H1 (cell line): ENCODE measurements at regions not wholly inside any gene's neighbourhood (a gene's known extent, or its start where the extent isn't known, plus 50 kb on each side); places are given as distances from the start of the nearest gene placed in this dataset.

Experiments
- CTCF ChIA-PET: fragments of 300-600 bp; sonication (Branson Sonifier 250); formaldehyde crosslinking; loops from one replicate; lab custom pipeline; 2021; ENCODE audit not compliant: partially characterized antibody; lab: Charles Lee
- POLR2A ChIA-PET: fragments of 300-600 bp; sonication (Branson Sonifier 250); formaldehyde crosslinking; loops from one replicate; lab custom pipeline; 2021; ENCODE audit warnings: inconsistent platforms; ENCODE audit not compliant: partially characterized antibody; lab: Charles Lee
- DNase-seq, 2 experiments: peaks; one replicate each; pipeline versions ENCODE4 v3.0.0 to v3.0.0-alpha.2; 2010 to 2022; ENCODE audit warnings: low spot score in 2 of 2, low read depth in 1 of 2, mixed read lengths in 1 of 2
- FAIRE-seq: peaks from 2 replicates; lab custom pipeline; 2011; peaks lifted over from hg19 to GRCh38; lab: Jason Lieb, UNC
- H2AFZ ChIP-seq: 2 replicates; pipeline ENCODE4 v1.8.1; 2012; ENCODE audit warnings: low read length, inconsistent platforms
- H2AK5ac ChIP-seq: 2 replicates; pipeline ENCODE4 v1.6.1; 2013; ENCODE audit warnings: low read depth, low read length
- H2BK120ac ChIP-seq: replicated peaks from 2 replicates; pipeline ENCODE3; 2013; ENCODE audit warnings: low read depth, low read length, inconsistent platforms
- H2BK12ac ChIP-seq: 2 replicates; pipeline ENCODE4 v1.6.1; 2013; ENCODE audit warnings: low read depth, low read length
- H2BK15ac ChIP-seq: 2 replicates; pipeline ENCODE4 v1.6.1; 2013; ENCODE audit warnings: low read length
- H2BK20ac ChIP-seq: 2 replicates; pipeline ENCODE4 v1.6.1; 2013; ENCODE audit warnings: low read length
- H2BK5ac ChIP-seq: 2 replicates; pipeline ENCODE4 v1.6.1; 2013; ENCODE audit warnings: low read depth, low read length
- H3K14ac ChIP-seq: 2 replicates; pipeline ENCODE4 v1.6.1; 2013; ENCODE audit warnings: inconsistent platforms; ENCODE audit not compliant: insufficient read length
- H3K18ac ChIP-seq: 2 replicates; pipeline ENCODE4 v1.6.1; 2013; ENCODE audit warnings: low read length; ENCODE audit errors: extremely low read depth
- H3K23ac ChIP-seq: 2 replicates; pipeline ENCODE4 v1.6.1; 2013; ENCODE audit warnings: inconsistent platforms; ENCODE audit not compliant: insufficient read length
- H3K23me2 ChIP-seq: 2 replicates; pipeline ENCODE4 v1.6.1; 2013; ENCODE audit warnings: low read depth, low read length
- H3K27ac ChIP-seq: 2 replicates; pipeline ENCODE4 v1.6.1; 2011; ENCODE audit warnings: low read depth, low read length, inconsistent platforms
- H3K27me3 ChIP-seq, 4 experiments: replicated peaks in 1 of 4; 1 replicate in 1 of 4; 2 replicates in 3 of 4; pipeline versions ENCODE4 v1.6.1 to v1.8.1; 2011 to 2013; ENCODE audit warnings: low read length in 3 of 4, mild to moderate bottlenecking in 3 of 4, inconsistent platforms in 2 of 4, mixed read lengths in 2 of 4, moderate library complexity in 1 of 4; ENCODE audit not compliant: control insufficient read depth in 3 of 4, insufficient read depth in 3 of 4; ENCODE audit errors: extremely low read depth in 1 of 4
- H3K36me3 ChIP-seq, 4 experiments: 2 replicates each; pipeline versions ENCODE4 v1.6.1 to v1.8.1; 2011 to 2013; ENCODE audit warnings: mild to moderate bottlenecking in 4 of 4, low read length in 3 of 4, moderate library complexity in 2 of 4, control low read depth in 1 of 4, inconsistent platforms in 1 of 4; ENCODE audit not compliant: insufficient read depth in 4 of 4, control insufficient read depth in 2 of 4
- H3K4ac ChIP-seq: replicated peaks from 2 replicates; pipeline ENCODE3; 2013; ENCODE audit warnings: low read length, low read depth, mixed read lengths, inconsistent platforms; ENCODE audit not compliant: insufficient read length
- H3K4me1 ChIP-seq, 4 experiments: replicated peaks in 1 of 4; 1 replicate in 1 of 4; 2 replicates in 3 of 4; pipeline versions ENCODE4 v1.6.1 to v1.8.1; 2011 to 2013; ENCODE audit warnings: low read length in 3 of 4, inconsistent platforms in 2 of 4, mixed read lengths in 1 of 4; ENCODE audit not compliant: insufficient read depth in 4 of 4, control insufficient read depth in 3 of 4
- H3K4me2 ChIP-seq, 2 experiments: 2 replicates each; pipeline versions ENCODE4 v1.6.1 to v1.8.1; 2011 to 2013; ENCODE audit warnings: low read depth in 2 of 2, low read length in 2 of 2, control low read depth in 1 of 2, inconsistent platforms in 1 of 2, mild to moderate bottlenecking in 1 of 2; ENCODE audit not compliant: insufficient read depth in 1 of 2
- H3K4me3 ChIP-seq, 4 experiments: fragments of 200-600, 300-600 bp in 1 of 4; sonication (generic), shearing (Covaris generic), sonication (Bioruptor Twin) in 1 of 4; 2 replicates each; pipeline versions ENCODE4 v1.5.1 to v1.8.1; 2011 to 2016; ENCODE audit warnings: low read length in 4 of 4, low read depth in 3 of 4, control low read depth in 2 of 4, inconsistent platforms in 2 of 4, mild to moderate bottlenecking in 2 of 4, mixed read lengths in 1 of 4, moderate library complexity in 1 of 4; ENCODE audit not compliant: insufficient read depth in 2 of 4; ENCODE audit errors: extremely low read depth in 1 of 4
- H3K56ac ChIP-seq: replicated peaks from 2 replicates; pipeline ENCODE3; 2013; ENCODE audit warnings: low read depth, mild to moderate bottlenecking, mixed read lengths, low read length, inconsistent platforms; ENCODE audit not compliant: insufficient read length
- H3K79me1 ChIP-seq: 2 replicates; pipeline ENCODE4 v1.6.1; 2013; ENCODE audit warnings: low read depth, low read length, control low read depth
- H3K79me2 ChIP-seq, 2 experiments: 2 replicates each; pipeline versions ENCODE4 v1.6.1 to v1.8.1; 2012 to 2013; ENCODE audit warnings: low read length in 2 of 2, mild to moderate bottlenecking in 2 of 2, inconsistent platforms in 1 of 2; ENCODE audit not compliant: insufficient read depth in 2 of 2, control insufficient read depth in 1 of 2
- H3K9ac ChIP-seq, 4 experiments: replicated peaks in 1 of 4; 1 replicate in 1 of 4; 2 replicates in 3 of 4; pipeline versions ENCODE4 v1.6.1 to v1.8.1; 2011 to 2013; ENCODE audit warnings: low read depth in 3 of 4, low read length in 3 of 4, control low read depth in 2 of 4, mild to moderate bottlenecking in 2 of 4, moderate library complexity in 2 of 4, inconsistent platforms in 1 of 4; ENCODE audit errors: extremely low read depth in 1 of 4
- H3K9me3 ChIP-seq, 2 experiments: 2 replicates each; pipeline versions ENCODE4 v1.6.1 to v1.8.1; 2012 to 2013; ENCODE audit warnings: mild to moderate bottlenecking in 2 of 2, moderate library complexity in 2 of 2, control low read depth in 1 of 2, inconsistent platforms in 1 of 2, low read depth in 1 of 2, low read length in 1 of 2, mixed read lengths in 1 of 2; ENCODE audit not compliant: insufficient read depth in 2 of 2
- H4K20me1 ChIP-seq, 2 experiments: replicated peaks in 1 of 2; 2 replicates each; pipeline versions ENCODE3 to v1.8.1; 2011 to 2013; ENCODE audit warnings: inconsistent platforms in 2 of 2, low read length in 2 of 2, mild to moderate bottlenecking in 1 of 2; ENCODE audit not compliant: insufficient read depth in 2 of 2, control insufficient read depth in 1 of 2
- H4K5ac ChIP-seq: 2 replicates; pipeline ENCODE4 v1.6.1; 2013; ENCODE audit warnings: low read length, low read depth, mixed read lengths, inconsistent platforms; ENCODE audit not compliant: insufficient read length
- H4K8ac ChIP-seq: 2 replicates; pipeline ENCODE4 v1.8.0; 2013; ENCODE audit warnings: mild to moderate bottlenecking, moderate library complexity, low read length, inconsistent platforms; ENCODE audit not compliant: insufficient read depth; ENCODE audit errors: extremely low read depth
- H4K91ac ChIP-seq: replicated peaks from 2 replicates; pipeline ENCODE3; 2013; ENCODE audit warnings: low read length, mixed read lengths, inconsistent platforms; ENCODE audit not compliant: insufficient read length
- BCL11A ChIP-seq, 2 experiments: IDR thresholded peaks; one replicate each; pipeline ENCODE4 v1.6.1; 2011; ENCODE audit warnings: low read depth in 2 of 2, low read length in 2 of 2, mild to moderate bottlenecking in 2 of 2
- EP300 ChIP-seq, 2 experiments: IDR thresholded peaks; 1 replicate in 1 of 2; 2 replicates in 1 of 2; pipeline ENCODE4 v1.6.1; 2011 to 2012; ENCODE audit warnings: low read depth in 2 of 2, low read length in 2 of 2, mild to moderate bottlenecking in 2 of 2, borderline replicate concordance in 1 of 2, inconsistent platforms in 1 of 2, moderate library complexity in 1 of 2
- MAX ChIP-seq: IDR thresholded peaks from 2 replicates; pipeline ENCODE4 v1.6.1; 2012; ENCODE audit warnings: inconsistent platforms
- POLR2A ChIP-seq, 2 experiments: IDR thresholded peaks; 1 replicate in 1 of 2; 2 replicates in 1 of 2; pipeline ENCODE4 v1.6.1; 2011; ENCODE audit warnings: low read depth in 2 of 2, low read length in 2 of 2, mild to moderate bottlenecking in 2 of 2; ENCODE audit errors: control extremely low read depth in 1 of 2
- RXRA ChIP-seq: IDR thresholded peaks from 2 replicates; pipeline ENCODE4 v1.6.1; 2011; ENCODE audit warnings: low read depth, mild to moderate bottlenecking, low read length, moderate library complexity; ENCODE audit not compliant: insufficient read depth
- SIN3A ChIP-seq, 2 experiments: IDR thresholded peaks in 1 of 2; conservative IDR thresholded peaks in 1 of 2; 2 replicates each; pipeline ENCODE4 v1.6.1; 2011 to 2012; ENCODE audit warnings: low read length in 2 of 2, improper control_type of control experiment in 1 of 2, low read depth in 1 of 2, mild to moderate bottlenecking in 1 of 2
- TEAD4 ChIP-seq: IDR thresholded peaks from 2 replicates; pipeline ENCODE4 v1.6.1; 2012; ENCODE audit warnings: low read depth, low read length, inconsistent platforms, mixed read lengths
- USF2 ChIP-seq: IDR thresholded peaks from 2 replicates; pipeline ENCODE4 v1.6.1; 2011; ENCODE audit warnings: low read length, improper control_type of control experiment

- TF ChIP-seq RXRA: no peak
These were observed 147.6 kb upstream of the CES5A start (continued) for GRCh38 chr16:56022818-56023217.

- no peak for DNase-seq
- no peak overlapping the region for H2BK15ac ChIP-seq
- H2AK5ac ChIP-seq: no peak overlapping the region
- H3K79me1 ChIP-seq: no peaks in the 10 kb centered on the region
- H2BK12ac ChIP-seq: no peak overlapping the region
- no peak overlapping the region for H3K4ac ChIP-seq
- H2BK120ac ChIP-seq: no peak overlapping the region
- no peaks in the 10 kb centered on the region for H3K36me3 ChIP-seq
- no peak overlapping the region for H3K23ac ChIP-seq
- no peaks in the 10 kb centered on the region for H3K9me3 ChIP-seq
- H4K8ac ChIP-seq: no peak overlapping the region
- no peak overlapping the region for H3K4me3 ChIP-seq
- no peak overlapping the region for H3K56ac ChIP-seq
- FAIRE-seq: no peak
- H4K5ac ChIP-seq: no peak overlapping the region
- no peaks in the 10 kb centered on the region; a peak in 1 of 7 replicates for H3K27me3 ChIP-seq
- H3K4me2 ChIP-seq: no peak overlapping the region
- H3K14ac ChIP-seq: no peak overlapping the region
- ChIA-PET CTCF (interaction anchor here (0.6 to 2.6 kb wide), 2 partner anchors 9 to 678 kb away, joined by 3 to 7 read pairs; no protein-coding TSS in a partner anchor), POLR2A (no interaction called here)
- no peaks in the 10 kb centered on the region for H3K79me2 ChIP-seq
- H3K4me1 ChIP-seq: no peaks in the 10 kb centered on the region
- H3K9ac ChIP-seq: no peak overlapping the region
- no peak overlapping the region for H3K18ac ChIP-seq
- no peak overlapping the region for H4K91ac ChIP-seq
- H2AFZ ChIP-seq: no peak overlapping the region
- H4K20me1 ChIP-seq: no peaks in the 10 kb centered on the region
- H3K23me2 ChIP-seq: peaks cover 2% of the 10 kb centered on the region; the same call in 1 of the 2 replicates
- no peak overlapping the region for H3K27ac ChIP-seq
- H2BK5ac ChIP-seq: no peak overlapping the region
- no peak overlapping the region for H2BK20ac ChIP-seq
- TF ChIP-seq TEAD4: no peak
- TF ChIP-seq EP300 (IDR thresholded peaks at IDR 0.05; ENCODE audit: borderline replicate concordance in 1 of 2, low read depth in 2 of 2, low read length in 2 of 2): no peak
- TF ChIP-seq SIN3A (conservative IDR thresholded peaks at IDR 0.05 in 1 of 2, IDR thresholded peaks at IDR 0.05 in 1 of 2; ENCODE audit: low read depth in 1 of 2, low read length in 2 of 2): no peak
- no peak for TF ChIP-seq POLR2A (IDR thresholded peaks at IDR 0.05; ENCODE audit: control extremely low read depth in 1 of 2, low read depth in 2 of 2, low read length in 2 of 2)
- TF ChIP-seq BCL11A (IDR thresholded peaks at IDR 0.05; ENCODE audit: low read depth in 2 of 2, low read length in 2 of 2): no peak
- no peak for TF ChIP-seq MAX
- TF ChIP-seq USF2: no peak
These were observed 144.1 kb upstream of the CES5A start for GRCh38 chr16:56019274-56019673.
